ENCODE measurements at regions not wholly inside any gene's neighbourhood (a gene's known extent, or its start where the extent isn't known, plus 50 kb on each side); places are given as distances from the start of the nearest gene placed in this dataset.

- no peak for TF ChIP-seq POLR2A (IDR thresholded peaks at IDR 0.05)
- TF ChIP-seq, protein P1, sequence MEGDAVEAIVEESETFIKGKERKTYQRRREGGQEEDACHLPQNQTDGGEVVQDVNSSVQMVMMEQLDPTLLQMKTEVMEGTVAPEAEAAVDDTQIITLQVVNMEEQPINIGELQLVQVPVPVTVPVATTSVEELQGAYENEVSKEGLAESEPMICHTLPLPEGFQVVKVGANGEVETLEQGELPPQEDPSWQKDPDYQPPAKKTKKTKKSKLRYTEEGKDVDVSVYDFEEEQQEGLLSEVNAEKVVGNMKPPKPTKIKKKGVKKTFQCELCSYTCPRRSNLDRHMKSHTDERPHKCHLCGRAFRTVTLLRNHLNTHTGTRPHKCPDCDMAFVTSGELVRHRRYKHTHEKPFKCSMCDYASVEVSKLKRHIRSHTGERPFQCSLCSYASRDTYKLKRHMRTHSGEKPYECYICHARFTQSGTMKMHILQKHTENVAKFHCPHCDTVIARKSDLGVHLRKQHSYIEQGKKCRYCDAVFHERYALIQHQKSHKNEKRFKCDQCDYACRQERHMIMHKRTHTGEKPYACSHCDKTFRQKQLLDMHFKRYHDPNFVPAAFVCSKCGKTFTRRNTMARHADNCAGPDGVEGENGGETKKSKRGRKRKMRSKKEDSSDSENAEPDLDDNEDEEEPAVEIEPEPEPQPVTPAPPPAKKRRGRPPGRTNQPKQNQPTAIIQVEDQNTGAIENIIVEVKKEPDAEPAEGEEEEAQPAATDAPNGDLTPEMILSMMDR (IDR thresholded peaks at IDR 0.05), result no peak
Measured at GRCh38 chr6:145286916-145287315, 448.4 kb downstream of the EPM2A start.
